GM18861 (cell line): ENCODE measurements at regions not wholly inside any gene's neighbourhood (a gene's known extent, or its start where the extent isn't known, plus 50 kb on each side); places are given as distances from the start of the nearest gene placed in this dataset.
"Not testable (repeated sequence)": the region's sequence is repeated elsewhere in the genome, so short reads cannot be mapped to it uniquely, and the experiment has no call there.

Source experiments
- ATAC-seq: cut with Tn5 transposase; IDR thresholded peaks from one replicate; pipeline ENCODE4 v1.9.1; 2021; ENCODE audit not compliant: unreplicated experiment

- no peak for ATAC-seq
Measured at GRCh38 chr4:29908276-29908675, 811.9 kb upstream of the PCDH7 start.

GRCh38 chr4:29927895-29928294, 792.3 kb upstream of the PCDH7 start:
- ATAC-seq: no peak

GRCh38 chr4:29948451-29948850, 771.7 kb upstream of the PCDH7 start:
- no peak for ATAC-seq

GRCh38 chr4:29948858-29949257, 771.3 kb upstream of the PCDH7 start:
- no peak for ATAC-seq

GRCh38 chr4:29966386-29966785, 753.8 kb upstream of the PCDH7 start:
- no peak for ATAC-seq

GRCh38 chr4:29970626-29971025, 749.5 kb upstream of the PCDH7 start:
- no peak for ATAC-seq

- no peak for ATAC-seq
Measured at GRCh38 chr4:29972121-29972520, 748.0 kb upstream of the PCDH7 start.

GRCh38 chr4:29983890-29984289, 736.3 kb upstream of the PCDH7 start:
- ATAC-seq: no peak

GRCh38 chr4:30001628-30002027, 718.5 kb upstream of the PCDH7 start:
- no peak for ATAC-seq

- no peak for ATAC-seq
Measured at GRCh38 chr4:30002341-30002740, 717.8 kb upstream of the PCDH7 start.

- ATAC-seq: no peak
Measured at GRCh38 chr4:30005995-30006394, 714.2 kb upstream of the PCDH7 start.

GRCh38 chr4:30024526-30024925, 695.6 kb upstream of the PCDH7 start:
- no peak for ATAC-seq

GRCh38 chr4:30028826-30029225, 691.3 kb upstream of the PCDH7 start:
- no peak for ATAC-seq

- ATAC-seq: no peak
Measured at GRCh38 chr4:30056016-30056766, 664.0 kb upstream of the PCDH7 start.

GRCh38 chr4:30068234-30068633, 651.9 kb upstream of the PCDH7 start:
- no peak for ATAC-seq

GRCh38 chr4:30073011-30073710, 647.0 kb upstream of the PCDH7 start:
- no peak for ATAC-seq

GRCh38 chr4:30092420-30093128, 627.6 kb upstream of the PCDH7 start:
- ATAC-seq: not testable (repeated sequence)

GRCh38 chr4:30094887-30095286, 625.3 kb upstream of the PCDH7 start:
- no peak for ATAC-seq

- no peak for ATAC-seq
Measured at GRCh38 chr4:30103455-30103854, 616.7 kb upstream of the PCDH7 start.

- ATAC-seq: no peak
Measured at GRCh38 chr4:30116401-30116800, 603.8 kb upstream of the PCDH7 start.

- ATAC-seq: no peak
Measured at GRCh38 chr4:30117433-30117832, 602.7 kb upstream of the PCDH7 start.

- no peak for ATAC-seq
Measured at GRCh38 chr4:30122711-30123110, 597.5 kb upstream of the PCDH7 start.
